GM19043 (cell line): ENCODE measurements at regions not wholly inside any gene's neighbourhood (a gene's known extent, or its start where the extent isn't known, plus 50 kb on each side); places are given as distances from the start of the nearest gene placed in this dataset.
"Not testable (repeated sequence)": the region's sequence is repeated elsewhere in the genome, so short reads cannot be mapped to it uniquely, and the experiment has no call there.

Experiments
- ATAC-seq: cut with Tn5 transposase; IDR thresholded peaks from one replicate; pipeline ENCODE4 v1.9.1; 2021; ENCODE audit warnings: low read depth; ENCODE audit not compliant: unreplicated experiment

DNA sequence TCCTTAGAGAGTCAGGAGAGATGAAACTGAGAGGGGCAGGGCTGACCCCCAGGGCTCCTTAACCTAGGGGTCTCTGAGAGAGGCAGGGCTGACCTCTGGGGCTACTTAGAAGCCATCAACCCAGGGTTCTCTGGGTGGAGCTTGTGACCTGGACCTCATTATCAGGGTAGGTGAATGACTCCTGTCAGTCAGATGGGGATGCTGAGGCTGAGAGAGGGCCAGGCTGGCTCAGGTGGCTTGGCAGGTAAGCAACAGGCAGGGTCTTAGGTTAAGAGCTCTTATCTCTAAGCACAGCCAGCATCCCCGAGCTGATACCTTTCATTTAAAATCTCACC, 160.9 kb downstream of the PTPRU start:
- ATAC-seq: no peak

GRCh38 chr1:29396438-29397255, 160.3 kb downstream of the PTPRU start:
- ATAC-seq: no peak

DNA sequence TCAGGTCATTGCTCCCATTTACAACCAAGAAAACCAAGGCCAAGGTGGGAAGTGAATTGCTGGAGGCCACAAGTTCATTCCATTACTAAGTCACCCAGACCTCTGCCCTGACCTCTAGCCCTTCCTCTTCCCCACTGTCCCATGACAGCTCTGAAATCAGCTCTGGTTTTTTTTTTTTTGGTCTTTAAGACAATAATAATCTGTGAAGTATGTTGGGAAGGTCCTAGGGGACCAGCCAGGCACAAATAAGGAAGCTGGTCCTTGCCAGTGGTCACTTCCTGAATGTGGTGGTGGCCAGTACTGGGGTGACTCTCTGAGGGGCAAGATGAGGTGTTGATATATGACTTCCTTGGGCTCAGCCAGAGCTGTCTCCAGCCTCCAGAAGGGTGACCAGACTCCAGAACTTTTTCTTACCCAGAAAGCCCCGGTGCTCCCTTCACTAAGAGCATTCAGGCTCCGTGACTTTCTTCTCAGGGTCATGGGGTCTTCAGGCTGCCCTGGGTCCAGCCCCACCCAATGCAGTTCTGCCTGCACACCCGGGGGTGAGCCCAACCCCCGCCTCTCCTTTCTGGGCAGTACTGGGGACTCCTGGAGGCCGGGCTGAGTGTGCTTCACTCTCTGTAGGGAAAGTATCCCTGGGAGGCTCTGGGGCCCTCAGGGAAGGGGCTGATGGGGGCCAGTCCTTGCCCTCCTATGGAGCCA, 159.6 kb downstream of the PTPRU start:
- ATAC-seq: no peak

DNA sequence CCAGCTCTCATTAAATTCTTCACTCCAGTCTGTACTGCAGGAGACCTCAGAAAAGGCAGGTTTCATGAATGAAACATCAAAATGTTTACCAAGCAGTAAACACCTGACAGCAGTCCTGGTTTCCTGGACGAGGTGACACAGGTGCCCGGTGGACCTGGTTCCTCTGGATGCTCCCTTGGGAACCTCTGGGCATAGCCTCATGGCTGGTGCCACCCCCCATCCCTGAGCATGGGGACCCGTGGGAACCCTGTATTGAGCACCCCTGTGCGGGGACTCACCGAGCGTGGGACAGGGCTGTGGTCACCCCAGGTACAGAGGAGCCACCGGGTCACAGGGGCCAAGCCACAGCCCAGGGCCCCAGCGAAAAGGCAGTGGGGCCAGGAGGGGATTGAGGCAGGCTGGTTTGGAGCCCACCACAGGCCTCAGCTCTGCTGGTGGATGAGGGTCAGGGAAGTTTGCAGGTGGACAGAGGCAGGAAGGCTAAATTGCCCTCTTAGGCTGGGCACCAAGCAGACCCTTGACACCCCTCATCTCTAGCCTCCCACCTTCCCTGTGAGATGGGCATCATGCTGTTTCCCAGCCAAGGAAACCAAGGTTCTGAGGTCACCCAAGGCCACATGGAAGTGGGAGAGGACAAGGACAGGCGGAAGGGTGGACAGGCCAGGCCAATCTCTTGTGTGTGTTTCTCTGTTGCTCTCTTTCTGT, 158.4 kb downstream of the PTPRU start:
- no peak for ATAC-seq

GRCh38 chr1:29393451-29393826, 157.1 kb downstream of the PTPRU start:
- ATAC-seq: no peak

- ATAC-seq: no peak
Measured at GRCh38 chr1:29392486-29393450, 156.4 kb downstream of the PTPRU start.

- ATAC-seq: no peak
Measured at GRCh38 chr1:29392036-29392435, 155.7 kb downstream of the PTPRU start.

GRCh38 chr1:29391362-29391880, 155.1 kb downstream of the PTPRU start:
- ATAC-seq: no peak

- ATAC-seq: no peak
Measured at GRCh38 chr1:29390491-29391361, 154.4 kb downstream of the PTPRU start.

DNA sequence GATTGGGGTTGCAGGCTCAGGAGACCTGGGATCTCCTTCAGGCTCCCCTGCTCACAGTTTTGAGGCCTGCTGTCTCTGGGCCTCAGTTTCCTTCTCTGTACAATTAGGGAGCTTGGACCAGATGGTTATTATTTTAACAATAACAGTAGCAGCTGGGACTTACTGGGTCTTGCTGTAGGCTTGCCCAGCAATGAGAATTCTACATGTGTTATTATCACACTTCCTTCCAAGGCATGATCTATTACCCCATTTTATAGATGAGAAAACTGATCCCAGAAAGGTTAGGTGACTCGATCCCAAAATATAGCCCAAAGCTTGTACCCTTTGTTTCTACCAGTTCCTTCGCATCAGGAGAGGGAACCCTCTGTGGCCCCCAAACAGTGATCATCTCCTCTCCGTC, 153.8 kb downstream of the PTPRU start:
- no peak for ATAC-seq

- ATAC-seq: no peak
Measured at GRCh38 chr1:29389533-29390041, 153.3 kb downstream of the PTPRU start.

- no peak for ATAC-seq
Measured at GRCh38 chr1:29388884-29389283, 152.6 kb downstream of the PTPRU start.

DNA sequence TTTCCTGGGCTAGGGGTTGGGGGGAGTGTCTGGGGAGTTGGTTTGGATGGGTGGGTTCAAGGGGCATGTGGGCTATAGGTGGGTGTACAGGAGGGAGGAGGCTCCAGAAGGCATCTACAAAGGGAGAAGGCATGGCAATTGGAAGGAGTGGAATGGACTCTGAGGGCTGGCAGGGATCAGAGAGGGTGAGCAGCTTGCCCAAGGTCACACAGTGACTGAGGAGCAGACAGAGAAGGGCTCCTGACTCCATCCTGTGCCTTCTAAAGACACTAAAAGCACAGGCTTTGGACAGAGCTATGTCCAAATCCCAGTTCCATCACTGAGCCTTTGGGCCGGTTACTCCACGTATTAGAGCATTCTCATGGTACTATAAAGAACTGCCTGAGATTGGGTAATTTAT, 151.8 kb downstream of the PTPRU start:
- ATAC-seq: no peak

- ATAC-seq: no peak
Measured at GRCh38 chr1:29387210-29387609, 150.9 kb downstream of the PTPRU start.

DNA sequence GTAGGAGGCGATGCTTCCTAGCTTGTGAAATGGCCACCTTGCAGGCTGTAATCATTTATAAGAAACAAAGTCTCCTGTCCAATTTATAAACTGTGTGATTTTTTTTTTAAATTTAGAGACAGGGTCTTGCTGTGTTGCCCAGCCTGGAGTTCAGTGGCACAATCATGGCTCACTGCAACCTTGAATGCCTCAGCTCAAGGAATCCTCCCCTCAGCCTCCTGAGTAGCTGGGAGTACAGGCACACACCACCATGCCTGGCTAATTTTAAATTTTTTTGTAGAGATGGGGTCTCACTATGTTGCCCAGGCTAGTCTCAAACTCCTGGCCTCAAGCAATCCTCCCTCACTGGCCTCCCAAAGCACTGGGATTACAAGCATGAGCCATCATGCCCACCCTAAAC, 150.1 kb downstream of the PTPRU start:
- not testable (repeated sequence) for ATAC-seq

DNA sequence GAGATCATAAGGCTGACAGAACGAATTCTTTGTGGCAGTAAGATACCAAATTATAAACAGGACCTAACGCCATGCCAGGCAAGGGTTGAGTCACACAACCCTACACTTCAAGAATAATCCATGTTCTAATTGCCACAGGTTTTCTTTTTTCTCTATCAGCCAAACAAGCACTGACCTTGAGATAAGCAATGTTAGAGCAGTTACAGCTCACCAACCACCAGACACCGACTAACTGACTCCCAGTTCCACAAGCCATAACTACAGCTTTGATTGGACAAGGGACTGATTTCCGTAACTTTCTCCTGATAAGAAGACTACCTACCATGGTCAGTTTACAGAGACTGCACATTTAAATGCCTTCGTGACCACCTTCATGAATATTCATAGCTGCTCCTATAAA, 149.6 kb downstream of the PTPRU start:
- no peak for ATAC-seq

- ATAC-seq: no peak
Measured at GRCh38 chr1:29384496-29385015, 148.2 kb downstream of the PTPRU start.

DNA sequence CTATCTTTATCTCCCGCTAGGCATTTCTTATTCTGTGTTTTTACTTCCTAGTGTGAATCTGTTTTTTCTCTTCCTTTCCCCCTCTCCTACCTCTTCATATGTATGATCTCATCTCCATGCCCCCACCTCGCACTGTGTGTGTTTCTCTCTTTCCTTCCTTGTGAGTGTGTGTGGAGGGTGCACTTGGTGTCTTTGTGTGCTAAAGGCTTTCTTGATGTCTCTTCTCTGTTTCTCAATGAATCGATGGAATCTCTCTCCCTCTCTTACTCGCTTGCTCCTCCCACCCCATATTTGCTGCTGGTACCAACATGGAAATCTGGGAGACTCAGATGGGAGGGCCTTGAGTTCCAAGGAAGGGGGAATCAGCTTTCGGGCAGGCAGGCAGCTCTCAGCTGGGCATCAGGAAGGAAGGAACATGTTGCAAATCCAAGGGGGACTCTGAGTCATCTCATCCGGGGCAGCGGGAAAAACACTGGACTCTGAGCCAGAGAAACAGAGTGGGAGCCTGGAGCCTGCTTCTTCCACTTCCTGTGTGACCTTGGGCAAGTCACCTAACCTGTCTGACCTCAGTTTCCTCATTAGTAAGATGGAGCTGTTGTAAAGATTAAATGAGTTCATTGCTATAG, 147.5 kb downstream of the PTPRU start:
- no peak for ATAC-seq
